ENCODE measurements at regions not wholly inside any gene's neighbourhood (a gene's known extent, or its start where the extent isn't known, plus 50 kb on each side); places are given as distances from the start of the nearest gene placed in this dataset.

DNA sequence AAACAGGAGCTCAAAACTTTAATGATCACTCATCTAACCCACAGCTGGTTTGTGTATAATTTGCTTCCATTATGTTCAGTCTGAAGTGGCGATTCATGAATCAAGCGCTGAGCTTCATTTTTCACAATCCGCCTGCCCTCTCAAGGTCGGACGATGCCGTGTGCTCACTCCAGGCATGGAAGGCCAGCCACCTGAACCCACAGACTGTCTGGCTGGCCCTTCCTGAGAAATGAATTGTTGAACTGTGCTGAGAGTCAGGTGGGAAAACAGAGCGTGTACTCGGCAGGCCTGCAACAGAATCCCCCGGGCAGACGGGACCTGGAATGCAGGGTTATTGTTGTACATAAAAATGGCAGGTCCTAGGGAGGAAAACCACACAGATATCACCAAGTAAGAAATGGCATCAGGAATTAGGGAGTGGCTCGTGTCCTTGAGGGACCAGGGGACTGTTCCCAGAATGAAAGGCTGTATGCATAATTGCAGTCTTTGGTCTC lies 375.7 kb downstream of the IRX2 start (continued):
- TF ChIP-seq CBX8 (IDR thresholded peaks at IDR 0.05; ENCODE audit: borderline replicate concordance, low read depth, low read length): no peak
- TF ChIP-seq, protein P1, sequence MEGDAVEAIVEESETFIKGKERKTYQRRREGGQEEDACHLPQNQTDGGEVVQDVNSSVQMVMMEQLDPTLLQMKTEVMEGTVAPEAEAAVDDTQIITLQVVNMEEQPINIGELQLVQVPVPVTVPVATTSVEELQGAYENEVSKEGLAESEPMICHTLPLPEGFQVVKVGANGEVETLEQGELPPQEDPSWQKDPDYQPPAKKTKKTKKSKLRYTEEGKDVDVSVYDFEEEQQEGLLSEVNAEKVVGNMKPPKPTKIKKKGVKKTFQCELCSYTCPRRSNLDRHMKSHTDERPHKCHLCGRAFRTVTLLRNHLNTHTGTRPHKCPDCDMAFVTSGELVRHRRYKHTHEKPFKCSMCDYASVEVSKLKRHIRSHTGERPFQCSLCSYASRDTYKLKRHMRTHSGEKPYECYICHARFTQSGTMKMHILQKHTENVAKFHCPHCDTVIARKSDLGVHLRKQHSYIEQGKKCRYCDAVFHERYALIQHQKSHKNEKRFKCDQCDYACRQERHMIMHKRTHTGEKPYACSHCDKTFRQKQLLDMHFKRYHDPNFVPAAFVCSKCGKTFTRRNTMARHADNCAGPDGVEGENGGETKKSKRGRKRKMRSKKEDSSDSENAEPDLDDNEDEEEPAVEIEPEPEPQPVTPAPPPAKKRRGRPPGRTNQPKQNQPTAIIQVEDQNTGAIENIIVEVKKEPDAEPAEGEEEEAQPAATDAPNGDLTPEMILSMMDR (IDR thresholded peaks at IDR 0.05; ENCODE audit: control extremely low read depth in 1 of 3, insufficient read depth in 1 of 3, low read depth in 1 of 3, low read length in 3 of 3): no peak
- TF ChIP-seq CREB1 (IDR thresholded peaks at IDR 0.05): no peak
- no peak for TF ChIP-seq CBX5 (IDR thresholded peaks at IDR 0.05; ENCODE audit: low read depth, low read length)
- no peak for TF ChIP-seq SP2 (IDR thresholded peaks at IDR 0.05; ENCODE audit: low read length)

All from H1 (cell line).